Heart right ventricle (tissue), 16 donors: ENCODE measurements at regions not wholly inside any gene's neighbourhood (a gene's known extent, or its start where the extent isn't known, plus 50 kb on each side); places are given as distances from the start of the nearest gene placed in this dataset.

Experiments used
- ATAC-seq, 8 donors: fragments of 200-7000 bp; cut with Tn5 transposase; one replicate each; pipeline ENCODE4 v1.9.1; 2020; ENCODE audit warnings: mild to moderate bottlenecking in 8 of 8, moderate library complexity in 8 of 8, moderate number of reproducible peaks in 1 of 8
- DNase-seq, 2 donors: peaks; one replicate each; pipeline ENCODE4 v3.0.0-alpha.2; 2020
- H3K27ac ChIP-seq, 10 donors: fragments of 200-600 bp; sonication (generic) in 2 of 10; one replicate each; pipeline versions ENCODE4 v1.5.0 to v1.8.0; 2020 to 2022; ENCODE audit warnings: mild to moderate bottlenecking in 3 of 10
- H3K27me3 ChIP-seq, 7 donors: fragments of 200-600 bp; one replicate each; pipeline ENCODE4 v1.8.0; 2021 to 2022; ENCODE audit warnings: mild to moderate bottlenecking in 2 of 7
- H3K36me3 ChIP-seq, 9 donors: fragments of 200-600 bp; sonication (generic) in 1 of 9; one replicate each; pipeline versions ENCODE4 v1.5.0 to v1.8.0; 2020 to 2022; ENCODE audit warnings: mild to moderate bottlenecking in 2 of 9
- H3K4me1 ChIP-seq, 9 donors: fragments of 200-600 bp; sonication (generic) in 1 of 9; one replicate each; pipeline versions ENCODE4 v1.5.0 to v1.8.0; 2020 to 2022; ENCODE audit warnings: mild to moderate bottlenecking in 4 of 9
- H3K4me3 ChIP-seq, 10 donors: fragments of 200-600 bp; sonication (generic) in 2 of 10; one replicate each; pipeline versions ENCODE4 v1.5.0 to v1.8.0; 2020 to 2022; ENCODE audit warnings: mild to moderate bottlenecking in 7 of 10, moderate library complexity in 2 of 10
- H3K9me3 ChIP-seq, 11 donors: fragments of 200-600 bp in 10 of 11; sonication (generic) in 2 of 11; one replicate each; pipeline versions ENCODE4 v1.5.0 to v1.8.0; 2013 to 2022; ENCODE audit warnings: mild to moderate bottlenecking in 2 of 11, control low read depth in 1 of 11, moderate library complexity in 1 of 11
- CTCF ChIP-seq, 9 donors: fragments of 200-600 bp; sonication (generic) in 2 of 9; IDR thresholded peaks; one replicate each; pipeline versions ENCODE4 v1.5.0 to v1.8.0; 2021 to 2022; ENCODE audit warnings: antibody characterized with exemption in 9 of 9, mild to moderate bottlenecking in 5 of 9, moderate library complexity in 1 of 9
- WGBS, 2 donors: extraction: QIAGEN DNeasy Blood & Tissue Kit; methylation state at CpG; one replicate each; pipeline ENCODE4 v1.1.7; 2013; ENCODE audit warnings: inconsistent platforms in 1 of 2; 5-methylcytosine and 5-hydroxymethylcytosine counted together
- intact Hi-C, 10 donors: fragments of 100-400 bp; cut with DNase I; formaldehyde crosslinking; loops; one replicate each; pipeline versions ENCODE4 v1.11.1 to v1.14.2; 2022
- donor health status: Arrhythmogenic right ventricular cardiomyopathy.
- donor health status: ischemic (EF 13 %, LVEDD 7.1; RV severe dilation, severe dysfunction).
- donor health status: healthy with polysubstance abuse.
- donor health status: DM: no; HTN: yes; CAD: no.
- donor health status: DM: no; HTN: no; CAD: no.
- donor health status: ischemic (EF 25% LVEDD 6.9; RV normal size, moderate dysfunction).
- donor health status: ischemic (EF 25% LVEDD 5.7; RV mildly dilated, moderate dysfunction).
- donor health status: healthy.
- donor health status: DM: yes; HTN: yes; CAD: no.
- donor health status: Ischemic cardiomyopathy.
- donor health status: ischemic (EF 35%, LVEDD 5.7; RV mildly dilated, moderate dysfunction).
- donor health status: nonischemic (EF 11% LVEDD 7.7; RV severe dilation, severe dysfunction).
- donor health status: DM: yes; HTN: yes; CAD: no.
- donor health status: PGD.
- donor health status: ischemic (EF 29% LVEDD 5.4; RV normal size, mild dysfunction).
- donor health status: nonischemic (EF 23%, LVEDD 6.1; RV moderate dilation, normal function).

GRCh38 chrX:21056622-21057021 is 317.6 kb upstream of the CNKSR2 start:
- Histone ChIP-seq H3K27me3 (no peaks in the 10 kb centered on the region), H3K27ac (no peak overlapping the region), H3K4me3 (no peak overlapping the region), H3K9me3 (peaks cover 0 to 40% (median 5%) of the 10 kb centered on the region in 11 donors), H3K36me3 (no peaks in the 10 kb centered on the region), H3K4me1 (no peaks in the 10 kb centered on the region)
- no peak for TF ChIP-seq CTCF (IDR thresholded peaks at IDR 0.05)
- DNase-seq: no peak
- intact Hi-C loops: no loop called here
- 70 to 82% methylated on average over 2 of the region's 2 CpGs for WGBS, 2 donors
- no peak for ATAC-seq

GRCh38 chrX:21047034-21047455 is 327.2 kb upstream of the CNKSR2 start:
- intact Hi-C loops: no loop called here
- Histone ChIP-seq H3K27ac (no peak overlapping the region), H3K9me3 (no peaks in the 10 kb centered on the region), H3K4me1 (no peaks in the 10 kb centered on the region), H3K4me3 (no peak overlapping the region), H3K36me3 (no peaks in the 10 kb centered on the region), H3K27me3 (peaks cover 0 to 9% (median 0%) of the 10 kb centered on the region in 7 donors)
- DNase-seq (no peak), ATAC-seq (no peak)
- TF ChIP-seq CTCF (IDR thresholded peaks at IDR 0.05): no peak
- 58 to 62% methylated on average over 2 of the region's 2 CpGs for WGBS, 2 donors

- Histone ChIP-seq H3K4me3 (no peak overlapping the region), H3K27ac (no peak overlapping the region), H3K36me3 (no peaks in the 10 kb centered on the region), H3K4me1 (no peaks in the 10 kb centered on the region), H3K9me3 (peaks cover 0 to 13% (median 0%) of the 10 kb centered on the region in 11 donors), H3K27me3 (no peaks in the 10 kb centered on the region)
- TF ChIP-seq CTCF (IDR thresholded peaks at IDR 0.05): no peak
- no peak for DNase-seq
- WGBS, 2 donors: 58 to 69% methylated on average over 2 of the region's 2 CpGs
- ATAC-seq: no peak
- intact Hi-C loops: loop anchor here in 1 of 10 donors (10.0 kb wide), 1 partner anchor 1870 kb away; no protein-coding TSS in a partner anchor
Measured at GRCh38 chrX:21014326-21014725, 359.9 kb upstream of the CNKSR2 start.

GRCh38 chrX:21004835-21005234 is 369.4 kb upstream of the CNKSR2 start:
- no peak for TF ChIP-seq CTCF (IDR thresholded peaks at IDR 0.05)
- Histone ChIP-seq H3K9me3 (no peaks in the 10 kb centered on the region), H3K27me3 (no peaks in the 10 kb centered on the region), H3K4me3 (no peak overlapping the region), H3K27ac (no peak overlapping the region), H3K4me1 (no peaks in the 10 kb centered on the region), H3K36me3 (no peaks in the 10 kb centered on the region)
- ATAC-seq (no peak), DNase-seq (no peak)
- intact Hi-C loops: no loop called here
- 54 to 56% methylated on average over 2 of the region's 2 CpGs for WGBS, 2 donors
